Hematopoietic multipotent progenitor cell treated with erythropoietin and hydrocortisone succinate and interleukin-3 and kit ligand, for 4 days (in vitro differentiated cells): ENCODE measurements at regions not wholly inside any gene's neighbourhood (a gene's known extent, or its start where the extent isn't known, plus 50 kb on each side); places are given as distances from the start of the nearest gene placed in this dataset.
A peak's percentile ranks its signal among the peaks of the same experiment; 100 is the strongest.

Source experiments
- DNase-seq: peaks from one replicate; pipeline ENCODE4 v3.0.0-alpha.2; 2015

DNA sequence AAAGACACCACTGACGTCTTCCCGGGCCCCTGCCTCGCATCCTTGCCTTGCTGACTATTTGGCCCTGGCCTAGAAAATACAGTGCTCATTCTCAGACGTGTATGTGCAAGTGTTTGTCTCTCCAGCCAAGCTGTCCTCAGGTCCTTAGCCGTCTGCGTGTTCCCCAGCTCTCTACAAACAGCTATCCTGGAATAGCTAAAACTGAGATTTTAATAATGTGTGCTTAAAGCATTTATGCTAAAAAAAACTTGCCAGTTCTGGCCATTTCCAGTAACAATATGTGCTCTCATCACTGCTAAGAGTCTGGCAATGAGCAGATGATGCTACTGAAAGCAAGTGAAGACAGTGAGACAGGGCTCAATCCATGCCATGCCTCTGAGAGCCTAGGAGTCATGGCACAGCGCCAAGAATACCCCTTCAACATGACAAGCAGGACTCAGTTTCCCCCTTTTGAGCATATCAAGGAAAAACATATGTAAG, 55.7 kb downstream of the IRF2BP2 start:
- no peak for DNase-seq

DNA sequence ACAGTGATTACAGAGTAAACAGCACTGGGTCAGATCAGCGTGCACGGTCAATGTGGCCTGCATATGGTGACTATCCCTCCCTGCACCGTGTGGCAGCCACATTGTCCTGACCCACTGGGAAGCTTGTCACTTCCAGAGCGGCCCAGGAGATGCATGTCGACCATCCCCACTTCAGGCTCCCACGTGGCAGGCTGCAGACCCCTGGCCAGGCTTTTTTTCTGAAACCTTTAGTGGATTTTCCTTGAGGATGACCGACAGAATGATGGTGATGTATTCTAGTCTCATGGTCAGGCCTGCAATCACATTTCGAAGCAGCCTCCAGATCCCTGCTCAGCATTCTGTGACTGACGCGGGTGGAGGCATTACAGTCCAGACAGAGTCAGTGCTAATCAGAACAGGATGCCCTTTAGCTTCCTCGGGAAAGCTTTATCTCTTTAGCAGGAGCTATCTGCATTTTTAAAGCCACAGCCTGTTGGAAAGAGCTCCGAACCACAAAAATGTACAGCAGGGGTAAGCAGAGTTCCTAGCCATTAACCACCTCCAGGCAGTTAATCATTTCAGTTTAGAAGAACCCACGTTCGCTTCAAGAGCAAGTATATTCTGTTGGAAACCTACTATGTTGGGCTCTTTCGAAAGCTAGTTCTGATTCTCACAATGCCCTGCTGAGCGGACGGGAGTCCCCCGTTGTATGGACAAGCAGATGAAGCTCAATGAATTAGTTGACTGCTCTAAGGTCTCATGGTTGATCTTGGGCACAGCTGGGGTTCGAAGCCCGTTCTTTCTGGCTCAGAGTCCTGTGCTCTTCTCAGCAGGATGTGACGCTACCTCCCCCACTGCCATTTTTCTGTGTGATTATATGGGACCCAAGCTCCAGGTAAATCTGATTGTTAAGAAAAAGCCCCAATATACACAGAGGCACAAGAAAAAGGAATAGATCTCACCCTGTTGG, 56.5 kb downstream of the IRF2BP2 start:
- peak; percentile 88 for DNase-seq

DNA sequence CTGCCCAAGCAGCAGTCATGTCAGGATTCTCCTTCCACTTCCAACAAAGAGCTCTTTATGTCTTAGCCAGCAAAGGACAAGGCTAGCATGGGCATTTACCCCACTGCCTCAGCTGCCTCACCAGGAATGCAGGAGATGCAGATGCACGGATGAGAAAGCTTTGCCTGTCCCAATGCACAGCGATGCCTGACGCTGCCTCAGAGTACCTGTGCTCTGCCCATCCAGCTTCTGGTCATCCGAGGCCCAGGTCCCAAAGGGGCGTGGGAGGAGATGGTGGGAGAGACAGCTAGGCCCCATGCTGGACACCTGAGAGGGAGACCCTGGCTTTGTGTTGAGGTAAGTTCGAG, 59.0 kb downstream of the IRF2BP2 start:
- no peak for DNase-seq

DNA sequence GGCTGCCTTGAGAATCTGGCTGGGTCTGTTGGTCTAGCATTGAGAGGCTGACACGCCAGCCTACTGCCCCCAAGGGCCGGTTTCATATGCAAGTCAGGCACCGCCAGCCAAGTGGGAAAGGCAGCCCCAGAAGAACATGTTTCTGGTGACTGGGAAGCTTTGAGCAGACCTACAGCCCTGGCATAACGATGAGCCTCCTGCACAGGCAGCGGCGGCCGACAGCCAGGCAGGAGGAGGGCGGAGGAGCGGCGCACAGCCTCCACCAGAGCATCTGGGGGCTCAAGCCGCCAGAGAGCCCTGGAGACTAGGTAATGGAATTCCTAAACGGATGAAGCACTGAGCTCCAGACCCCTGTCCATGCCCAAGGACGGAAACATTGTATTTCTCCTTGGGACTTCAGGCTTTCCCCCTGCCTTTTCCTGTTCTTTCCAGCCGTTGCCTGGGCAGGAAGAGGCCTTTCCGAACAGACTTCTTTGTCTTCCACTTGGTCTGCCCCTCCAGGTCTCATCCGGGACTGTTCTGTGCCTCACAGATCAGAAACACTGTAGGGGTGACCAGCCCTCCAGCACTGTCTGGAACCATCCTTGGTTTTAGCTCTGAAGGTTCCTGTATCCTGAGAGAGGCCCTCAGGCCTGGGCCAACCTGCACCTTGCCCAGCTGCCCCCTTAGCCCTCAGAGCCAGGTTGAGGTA, 59.5 kb downstream of the IRF2BP2 start:
- DNase-seq: no peak

DNA sequence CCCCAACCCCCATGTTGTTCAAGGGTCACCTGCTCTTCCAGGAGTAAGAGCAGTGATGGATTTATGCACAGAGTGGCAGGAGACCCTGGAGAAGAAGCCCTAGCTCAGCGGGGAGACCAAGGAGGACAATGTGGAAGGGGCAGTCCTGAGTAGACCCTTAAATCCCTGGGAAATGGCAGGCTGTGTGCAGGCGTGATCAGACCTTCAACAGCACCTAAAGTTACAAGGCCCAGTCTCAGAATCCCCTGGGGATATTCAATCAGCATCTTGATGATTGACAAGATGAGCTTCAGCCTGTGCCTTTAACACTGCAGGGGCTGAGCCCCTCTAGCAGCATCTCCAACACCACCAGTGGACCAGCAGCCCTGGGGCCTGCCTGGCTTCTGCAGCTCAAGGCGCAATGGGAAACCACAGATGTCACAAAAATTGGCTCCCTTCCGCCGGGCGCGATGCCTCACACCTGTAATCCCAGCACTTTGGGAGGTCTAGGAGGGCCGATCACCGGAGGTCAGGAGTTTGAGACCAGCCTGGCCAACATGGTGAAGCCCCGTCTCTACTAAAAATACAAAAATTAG, 60.4 kb downstream of the IRF2BP2 start:
- DNase-seq: no peak

DNA sequence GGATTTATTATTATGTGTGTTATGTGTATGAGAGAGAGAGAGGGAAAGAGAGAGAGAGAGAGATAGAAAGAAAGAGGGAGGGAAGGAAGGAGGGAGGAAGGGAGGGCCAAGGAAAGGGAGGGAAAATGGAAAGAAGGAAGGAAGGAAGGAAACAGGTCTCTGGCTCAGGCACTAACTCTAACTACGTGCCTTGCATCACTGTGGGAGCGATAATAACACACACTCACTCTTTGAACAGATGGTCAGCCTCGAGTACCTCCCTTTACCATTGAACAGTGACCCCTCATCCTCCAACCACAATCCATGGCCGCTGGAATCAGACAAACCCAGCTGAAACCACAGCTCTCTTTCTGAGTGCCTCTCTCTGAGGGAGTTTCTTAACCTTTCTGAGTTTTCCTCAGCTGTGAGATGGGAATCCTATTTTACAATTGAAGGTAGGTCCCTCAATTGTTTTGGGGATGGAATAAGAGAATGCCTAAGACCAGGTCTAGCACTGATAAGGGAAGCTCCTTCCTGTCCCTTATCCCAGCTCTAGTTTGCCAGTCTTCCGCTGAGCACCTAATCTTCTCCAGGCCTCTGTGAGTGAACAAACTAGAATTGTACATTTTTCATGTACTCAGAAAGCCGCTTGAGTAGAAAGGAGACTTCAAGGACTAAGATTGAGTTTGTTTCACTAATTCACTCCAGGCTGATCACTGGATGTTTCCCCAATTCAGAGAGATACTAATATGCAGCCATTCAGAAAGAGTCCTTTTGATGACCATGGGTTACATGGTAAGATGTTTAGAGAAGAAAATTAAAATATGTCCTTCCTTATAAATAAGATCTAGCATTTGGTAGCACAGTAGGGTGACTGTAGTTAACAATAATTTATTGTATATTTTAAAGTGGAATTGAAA, 62.8 kb downstream of the IRF2BP2 start:
- DNase-seq: peak; percentile 70

DNA sequence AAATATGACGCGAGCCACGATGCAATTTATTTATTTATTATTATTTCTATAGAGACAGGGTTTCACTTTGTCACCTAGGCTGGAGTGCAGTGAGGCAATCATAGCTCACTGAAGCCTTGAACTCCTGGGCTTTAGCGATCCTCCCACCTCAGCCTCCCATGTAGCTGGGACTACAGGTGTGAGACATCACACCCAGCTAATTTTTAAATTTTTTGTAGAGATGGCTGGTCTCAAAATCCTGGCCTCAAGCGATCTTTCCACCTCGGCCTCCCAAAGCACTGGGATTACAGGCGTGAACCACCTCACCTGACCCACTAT, 63.6 kb downstream of the IRF2BP2 start:
- DNase-seq: no peak

DNA sequence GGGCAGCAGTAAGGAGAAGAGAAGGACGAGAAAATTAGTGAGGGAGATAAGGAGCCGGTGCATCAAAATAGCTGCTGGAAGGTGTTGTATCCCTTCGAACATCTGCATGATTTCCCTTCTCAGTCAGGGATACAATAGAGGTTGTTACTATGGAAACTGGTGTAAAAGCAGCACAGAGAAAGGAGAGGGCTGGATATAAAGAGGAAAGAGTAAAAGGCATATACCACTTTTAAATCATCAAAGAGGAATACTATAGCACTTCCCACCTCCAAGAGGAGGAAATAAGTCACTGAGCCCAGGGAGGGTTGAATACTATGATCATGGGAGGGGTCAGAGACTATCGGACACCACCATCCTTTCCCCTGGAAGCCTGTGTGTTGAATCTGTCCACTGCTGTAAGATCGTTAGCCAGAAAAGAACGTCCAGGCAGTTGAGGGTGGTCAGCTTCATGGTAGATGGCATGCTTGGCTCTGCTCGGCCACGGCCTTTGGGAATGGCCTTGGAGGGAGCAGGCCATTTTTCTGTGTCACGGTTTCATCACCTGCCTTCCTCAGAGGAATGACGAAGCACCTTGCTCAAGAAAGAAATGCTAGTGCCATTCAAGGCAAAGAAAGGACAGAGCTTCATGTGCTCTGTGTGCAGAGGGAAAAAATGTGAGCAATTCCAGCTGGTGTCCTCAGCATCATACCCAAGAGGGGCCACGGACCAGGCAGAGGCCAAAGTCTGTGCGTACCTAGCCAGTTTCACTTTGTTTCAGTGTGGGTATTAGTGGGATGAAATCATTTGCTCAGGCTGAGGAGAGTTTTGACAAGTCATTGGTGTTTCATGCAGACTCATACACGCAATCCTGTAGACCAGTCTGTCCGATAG, 64.2 kb downstream of the IRF2BP2 start:
- no peak for DNase-seq

DNA sequence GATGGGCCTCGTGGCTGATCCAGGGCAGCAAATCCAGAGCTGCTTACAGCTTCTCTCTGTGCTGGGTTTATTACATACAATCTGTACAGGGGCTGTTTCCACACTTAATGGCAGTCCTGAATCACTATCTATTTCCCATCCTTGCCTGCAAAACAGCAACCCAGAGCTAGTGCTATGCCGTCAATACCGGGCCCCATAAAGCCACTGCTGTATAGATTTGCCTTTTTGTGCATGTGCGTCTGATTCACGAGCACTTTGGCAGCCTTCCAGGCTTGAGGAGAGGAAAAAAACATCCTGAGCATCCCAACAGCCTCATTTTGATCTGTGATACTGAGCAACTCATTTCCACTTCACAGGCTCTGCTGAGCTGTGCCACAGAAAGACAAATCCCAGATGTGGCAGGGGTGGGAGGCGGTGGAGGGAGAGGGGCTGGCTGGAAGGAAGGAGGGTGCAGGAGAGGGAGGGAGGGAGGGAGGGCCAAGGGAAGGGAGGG, 65.2 kb upstream of the TARBP1 start:
- DNase-seq: peak; percentile 78

DNA sequence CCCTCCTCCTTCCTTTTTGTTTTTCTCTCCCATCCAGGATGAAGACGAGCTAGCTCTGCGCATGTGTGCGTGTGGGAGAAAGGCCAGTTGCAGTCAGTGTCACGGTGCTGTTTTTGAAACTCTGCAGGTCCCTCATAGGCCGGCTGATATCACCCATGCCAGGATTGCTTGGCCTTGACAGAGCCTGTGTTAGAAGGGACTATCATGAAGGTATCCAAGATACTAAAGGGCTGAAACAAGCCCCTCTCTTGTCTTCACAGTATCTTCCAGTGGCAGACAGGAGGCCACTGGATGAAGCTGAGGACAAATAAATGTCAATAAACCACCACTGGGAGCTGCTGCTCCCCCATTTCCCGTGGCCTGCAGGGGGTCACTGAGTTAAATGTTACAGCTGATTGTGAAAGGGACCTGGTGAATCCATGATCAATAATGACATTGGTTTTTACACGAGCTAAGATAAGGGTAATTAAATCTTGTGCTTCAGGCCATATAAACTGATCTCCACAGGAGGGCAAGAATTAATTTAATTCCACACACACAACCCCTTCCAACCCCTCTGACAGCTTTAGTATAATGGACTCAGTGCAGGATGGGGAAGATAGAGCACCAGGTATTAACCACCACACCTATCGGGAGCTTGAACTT, 64.6 kb upstream of the TARBP1 start:
- DNase-seq: no peak

DNA sequence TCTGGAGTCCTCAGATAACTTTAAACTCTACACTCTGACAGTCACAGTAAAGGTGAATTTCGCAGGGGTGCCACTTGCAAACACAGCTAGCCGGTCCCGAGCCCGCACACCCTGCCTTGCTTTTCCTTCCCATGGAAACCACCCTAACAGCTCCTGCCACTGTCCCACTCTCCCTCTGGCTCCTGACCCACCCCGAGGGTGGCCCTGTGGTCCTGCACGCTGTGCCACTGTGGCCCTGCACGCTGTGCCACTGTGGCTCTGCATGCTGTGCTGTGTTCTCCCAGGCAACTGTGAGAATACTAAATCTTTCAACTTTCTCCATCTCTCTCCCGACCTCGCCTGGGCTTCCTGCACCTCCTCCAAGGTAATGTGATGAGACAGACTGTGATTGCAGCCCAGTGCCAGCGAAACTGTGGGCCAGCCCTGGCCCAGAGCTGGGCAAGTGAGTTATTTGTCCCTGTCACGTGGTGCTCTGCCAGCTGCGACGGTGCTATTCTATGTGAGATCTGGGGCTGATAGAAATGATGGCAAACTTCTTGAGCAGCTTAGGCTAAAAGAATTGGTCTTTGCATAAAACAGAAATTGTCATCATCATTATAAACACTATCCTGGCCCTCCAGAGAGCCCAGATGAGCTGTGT, 63.4 kb upstream of the TARBP1 start:
- DNase-seq: no peak

DNA sequence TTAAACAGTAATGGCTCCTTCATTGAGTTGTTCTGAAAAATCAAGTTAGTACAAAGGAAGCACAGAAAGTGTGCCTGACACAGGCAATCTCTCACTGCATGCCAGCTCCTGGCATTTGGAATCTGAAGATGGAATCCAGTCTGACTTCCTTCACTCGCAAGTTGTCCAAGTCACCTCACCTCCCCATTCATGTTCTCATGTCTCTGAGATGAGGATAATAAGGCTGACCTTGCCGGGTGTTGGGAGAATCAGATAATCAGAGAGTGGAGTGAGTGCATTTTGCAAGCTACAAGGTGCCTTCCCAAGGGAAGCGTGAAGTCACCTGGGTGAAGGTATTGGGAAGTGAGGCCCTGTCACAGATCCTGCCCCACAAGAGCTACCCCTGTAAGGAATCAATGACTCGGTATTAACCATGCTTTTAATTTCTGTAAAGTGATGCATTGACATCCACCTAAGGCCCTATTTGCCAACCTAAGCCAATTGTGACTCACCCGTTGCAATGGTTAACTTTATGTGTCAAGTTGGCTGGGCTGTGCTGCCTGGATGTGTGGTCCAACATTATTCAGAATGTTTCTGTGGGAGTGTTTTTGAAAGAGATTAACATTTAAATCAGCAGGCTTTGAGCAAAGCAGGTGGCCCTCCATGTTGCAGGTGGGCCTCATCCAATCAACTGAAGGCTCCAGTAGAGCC, 62.5 kb upstream of the TARBP1 start:
- DNase-seq: no peak

DNA sequence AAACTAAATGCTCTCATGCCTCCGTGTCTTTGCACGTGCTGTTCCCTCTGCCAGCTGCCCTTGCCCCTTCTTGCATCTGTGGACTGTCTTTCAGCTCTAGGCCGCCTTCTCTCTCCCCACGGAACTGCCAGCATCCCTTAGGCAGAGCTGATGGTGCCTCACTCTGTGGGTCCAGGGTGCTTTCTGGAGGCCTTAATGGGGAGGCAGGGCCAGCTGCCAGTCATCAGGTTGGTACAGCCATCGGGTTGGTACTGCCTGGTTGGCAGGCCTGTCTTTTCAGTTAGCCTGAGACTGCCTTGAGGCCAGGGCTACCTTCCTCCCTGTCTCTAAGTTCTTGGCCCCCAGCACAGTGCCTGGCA, 61.4 kb upstream of the TARBP1 start:
- DNase-seq: no peak

DNA sequence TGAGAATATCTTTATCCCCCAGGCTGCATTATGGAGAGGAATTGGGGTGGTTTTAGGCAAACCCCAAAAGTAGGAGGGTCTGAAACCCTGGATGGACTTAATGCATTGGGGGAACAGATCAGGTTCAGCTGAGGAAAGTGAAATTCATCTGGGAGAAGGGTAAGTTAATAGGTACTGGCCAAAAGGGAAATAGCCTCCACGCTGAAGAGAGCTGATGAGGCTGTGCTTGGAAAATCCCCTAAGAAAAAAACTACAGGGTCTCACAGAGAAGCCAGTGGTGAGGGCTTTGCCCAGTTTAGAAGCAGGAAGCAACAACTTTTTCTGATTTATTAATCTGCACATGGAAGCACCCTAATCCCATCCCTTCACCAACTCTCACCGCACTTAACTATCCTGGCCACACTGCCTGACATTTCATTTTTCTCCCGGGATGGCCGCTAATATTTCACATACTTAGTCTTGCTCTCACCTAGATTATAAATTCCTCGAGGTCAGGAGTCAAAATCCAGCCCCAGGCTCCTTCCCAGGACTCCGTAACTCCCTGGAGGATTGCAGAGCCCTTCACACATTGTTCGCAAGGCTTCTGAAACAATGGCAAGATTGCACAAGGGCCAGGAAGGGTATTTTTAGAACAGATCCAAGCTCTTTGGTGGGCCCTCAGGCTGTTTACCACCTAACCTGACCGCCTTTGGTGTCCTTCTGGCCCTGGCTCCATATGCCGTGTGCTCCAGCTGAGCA, 60.9 kb upstream of the TARBP1 start:
- no peak for DNase-seq

DNA sequence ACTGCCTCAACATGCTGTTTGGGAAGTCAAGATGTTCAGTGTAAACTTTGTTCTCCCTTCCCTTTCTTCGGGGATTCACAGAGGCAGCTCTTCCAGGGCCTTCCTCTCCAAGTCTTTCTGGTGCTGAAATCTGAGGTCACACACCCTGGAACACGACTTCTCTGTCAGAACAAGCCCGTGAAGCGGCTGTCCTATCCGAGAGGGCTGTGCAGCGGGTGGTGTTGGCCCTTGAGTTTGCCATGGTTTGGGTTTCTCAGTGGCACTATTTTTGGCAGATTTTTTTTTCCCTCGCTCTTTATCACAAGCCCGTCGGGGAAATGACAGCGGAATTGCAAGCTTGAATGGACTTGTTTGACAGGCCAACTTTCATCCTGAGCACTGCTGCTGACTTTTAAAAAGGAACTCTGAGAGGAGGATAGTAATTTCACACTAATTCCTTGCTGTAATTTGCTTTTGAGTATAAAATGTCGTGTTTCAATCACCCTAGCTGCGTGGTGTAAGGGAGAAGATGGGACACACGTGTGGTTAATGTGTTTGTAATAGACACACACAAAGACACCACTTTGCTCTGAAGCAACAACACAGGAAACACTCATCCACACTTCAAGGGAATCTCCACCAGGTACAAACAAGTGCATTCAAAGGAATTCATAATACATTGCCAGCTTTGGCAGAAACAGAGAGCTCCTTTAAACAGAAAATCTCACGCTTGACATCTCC, 60.1 kb upstream of the TARBP1 start:
- no peak for DNase-seq

DNA sequence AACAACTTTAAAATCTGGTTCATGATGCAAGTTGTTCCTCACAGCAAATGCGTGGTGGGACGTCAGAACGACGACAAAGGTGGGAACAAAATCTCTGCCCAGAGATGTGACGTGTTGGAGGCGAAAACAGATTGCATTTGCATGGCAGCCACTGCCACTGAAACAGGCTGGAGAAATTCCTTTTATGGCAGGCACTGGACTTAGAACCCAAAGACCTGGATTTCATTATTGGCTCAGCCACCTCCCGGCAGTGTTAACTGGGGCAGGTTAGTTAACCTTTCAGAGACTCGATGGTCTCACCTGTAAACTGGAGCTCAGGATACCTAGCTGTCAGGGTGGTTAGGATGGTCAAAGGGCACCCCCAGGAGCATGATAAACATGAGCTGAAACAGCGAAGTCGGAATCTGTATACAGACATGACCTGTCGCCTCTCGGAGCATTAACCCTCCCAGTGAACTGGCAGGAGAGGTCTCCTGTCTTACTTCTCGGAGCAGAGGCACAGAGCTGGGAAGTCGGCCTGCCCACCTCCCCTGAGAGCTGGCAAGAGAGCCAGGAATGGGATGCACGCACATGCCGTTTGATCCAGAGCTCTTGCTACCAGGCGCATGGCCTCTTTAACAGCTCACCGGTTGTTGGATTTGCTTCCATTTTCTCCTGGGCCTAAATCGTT, 59.2 kb upstream of the TARBP1 start:
- no peak for DNase-seq

DNA sequence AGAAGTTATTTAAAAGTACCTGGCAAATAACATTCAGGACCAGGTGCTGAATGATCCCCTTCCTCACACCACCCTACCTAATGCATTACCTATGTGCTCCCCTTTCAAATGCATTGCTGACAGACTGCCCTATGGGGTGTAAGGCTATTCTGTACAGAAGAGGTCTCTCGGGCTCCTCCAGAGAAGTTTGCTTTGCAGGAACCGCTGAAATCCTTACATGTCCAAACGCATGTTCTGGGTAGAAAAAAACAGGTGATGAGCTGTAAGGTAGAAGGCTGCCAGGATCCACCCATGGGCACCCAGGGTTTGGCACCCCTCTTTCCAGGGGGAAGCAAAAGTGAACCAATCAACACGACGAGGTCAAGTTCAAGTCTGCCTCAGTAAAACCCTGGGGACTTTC, 58.3 kb upstream of the TARBP1 start:
- no peak for DNase-seq

DNA sequence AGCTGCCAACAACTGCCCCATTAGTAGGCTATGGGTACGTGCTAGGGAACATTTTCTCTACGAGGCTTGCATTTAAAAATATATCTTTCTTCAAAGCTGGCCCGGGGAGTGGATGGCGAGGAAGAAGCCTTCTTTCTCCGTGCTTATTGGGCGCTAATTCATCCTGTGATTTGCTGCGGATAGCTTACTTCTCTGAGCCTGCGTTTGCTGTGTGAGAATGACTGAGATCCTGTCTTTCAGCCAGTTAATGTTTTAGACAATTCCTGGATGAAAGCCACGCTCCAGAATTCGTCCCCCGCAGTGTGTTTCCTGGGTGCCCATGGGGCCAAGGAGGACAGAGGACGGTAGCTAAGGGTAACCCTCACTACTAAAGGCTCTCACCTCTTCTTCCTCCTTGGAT, 57.8 kb upstream of the TARBP1 start:
- no peak for DNase-seq
